Germinal center (tissue), 1 donor: ENCODE measurements at regions not wholly inside any gene's neighbourhood (a gene's known extent, or its start where the extent isn't known, plus 50 kb on each side); places are given as distances from the start of the nearest gene placed in this dataset.
"Not testable (repeated sequence)": the region's sequence is repeated elsewhere in the genome, so short reads cannot be mapped to it uniquely, and the experiment has no call there.

ENCODE experiments used
- DNase-seq: peaks from one replicate; pipeline ENCODE4 v3.0.0; 2012; ENCODE audit warnings: mixed read lengths, low spot score

GRCh38 chr5:108530706-108531105, 148.8 kb upstream of the FBXL17 start:
- DNase-seq: no peak

GRCh38 chr5:108529381-108529780, 147.5 kb upstream of the FBXL17 start:
- no peak for DNase-seq

- DNase-seq: no peak
Observed at GRCh38 chr5:108528655-108529054, 146.8 kb upstream of the FBXL17 start.

DNA sequence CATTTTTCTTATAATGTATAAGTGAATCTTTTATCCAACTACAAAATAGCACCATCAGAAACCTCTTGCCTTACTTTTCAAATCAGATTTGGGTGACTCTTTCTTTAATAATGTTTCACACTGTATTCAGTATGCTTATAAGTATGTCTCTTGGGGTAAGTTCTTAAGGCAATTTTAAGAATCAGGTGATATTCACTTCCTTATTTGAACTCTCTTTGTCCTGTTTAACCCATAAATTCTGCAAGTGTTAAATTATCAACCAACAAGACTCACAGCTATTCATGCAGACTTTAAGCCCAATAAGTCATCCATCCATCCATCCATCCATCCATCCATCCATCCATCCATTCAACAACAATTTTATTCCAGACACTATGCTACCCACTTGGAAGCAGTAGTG, 142.7 kb upstream of the FBXL17 start:
- DNase-seq: no peak

GRCh38 chr5:108523360-108523759, 141.5 kb upstream of the FBXL17 start:
- DNase-seq: no peak

GRCh38 chr5:108521841-108522506, 140.1 kb upstream of the FBXL17 start:
- peak; percentile 13 for DNase-seq

GRCh38 chr5:108521011-108521700, 139.3 kb upstream of the FBXL17 start:
- DNase-seq: peak; percentile 5

DNA sequence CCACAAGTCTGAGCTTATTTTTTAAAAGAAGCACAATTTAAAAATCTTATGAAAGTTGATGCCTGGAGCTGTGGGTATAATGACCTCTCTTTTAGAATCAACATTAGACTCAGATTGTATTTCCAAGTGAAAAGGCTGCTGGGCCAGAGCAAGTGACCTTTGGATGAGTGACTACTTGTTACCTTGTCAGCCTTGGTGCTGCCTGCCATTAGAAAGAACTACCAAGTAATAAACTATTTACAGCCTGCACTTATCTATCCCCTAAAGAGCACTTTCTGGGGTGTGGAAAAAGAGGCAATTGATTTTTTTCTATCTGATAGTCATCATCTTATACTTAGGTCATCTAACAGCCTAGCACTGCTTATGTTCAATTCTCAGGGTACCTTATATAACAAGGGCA, 134.9 kb upstream of the FBXL17 start:
- DNase-seq: no peak

- DNase-seq: no peak
Observed at GRCh38 chr5:108515517-108516105, 133.7 kb upstream of the FBXL17 start.

DNA sequence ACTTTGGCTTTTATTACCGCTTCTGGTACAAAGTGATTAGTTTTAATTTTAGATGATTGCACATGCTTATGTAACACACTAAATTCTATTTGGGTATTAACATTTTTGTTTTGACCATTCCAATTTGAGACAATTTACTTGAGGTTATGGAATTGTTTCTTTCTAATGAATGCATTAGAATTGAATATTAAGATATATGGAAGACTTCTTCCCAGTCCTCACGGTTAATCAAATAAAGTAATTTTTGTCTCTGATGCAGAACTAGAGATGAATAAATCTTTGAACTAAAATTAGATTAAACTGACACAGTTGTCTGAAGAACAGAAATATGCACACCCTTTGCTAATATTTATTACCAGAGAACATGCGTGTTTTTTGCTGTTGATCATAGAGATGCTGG, 127.1 kb upstream of the FBXL17 start:
- DNase-seq: no peak

- no peak for DNase-seq
Observed at GRCh38 chr5:108507631-108508030, 125.7 kb upstream of the FBXL17 start.

DNA sequence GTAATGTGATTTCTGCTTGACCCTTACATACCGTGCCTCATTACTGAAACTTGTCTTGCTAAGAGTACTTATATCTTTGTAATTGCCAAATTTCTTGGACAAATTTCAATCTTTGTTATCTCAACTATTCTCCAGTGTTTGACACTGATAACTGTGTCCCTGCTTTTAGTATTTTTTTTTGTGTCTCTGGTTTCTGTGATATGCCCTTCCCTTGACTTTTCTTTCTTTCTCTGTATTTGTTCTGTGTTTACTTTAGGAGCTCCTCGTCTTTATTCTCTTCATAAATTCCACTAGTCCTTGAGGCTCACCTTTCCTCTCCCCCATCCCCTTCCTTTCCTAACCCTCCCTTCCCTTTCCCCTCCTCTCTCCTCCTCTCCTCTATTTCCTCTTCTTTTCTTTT, 123.7 kb upstream of the FBXL17 start:
- DNase-seq: no peak

DNA sequence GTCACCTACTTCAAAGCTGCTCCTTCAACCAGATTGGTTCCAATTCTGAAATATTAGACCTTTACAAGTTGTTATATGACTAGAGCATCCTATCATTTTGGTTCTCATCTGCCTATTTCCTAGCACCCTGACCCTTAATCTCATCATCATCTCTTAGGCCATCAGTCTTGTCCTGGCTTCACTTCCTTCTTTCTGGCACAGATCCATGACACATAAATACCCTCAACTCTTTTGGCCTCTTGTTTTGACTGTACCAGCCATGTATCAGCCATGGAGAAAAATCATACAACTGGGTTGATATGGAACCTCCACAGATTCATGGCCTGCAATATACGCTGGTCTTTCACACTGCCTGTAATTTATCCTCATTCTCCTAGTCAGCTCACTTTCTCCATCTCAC, 123.1 kb upstream of the FBXL17 start:
- DNase-seq: no peak

DNA sequence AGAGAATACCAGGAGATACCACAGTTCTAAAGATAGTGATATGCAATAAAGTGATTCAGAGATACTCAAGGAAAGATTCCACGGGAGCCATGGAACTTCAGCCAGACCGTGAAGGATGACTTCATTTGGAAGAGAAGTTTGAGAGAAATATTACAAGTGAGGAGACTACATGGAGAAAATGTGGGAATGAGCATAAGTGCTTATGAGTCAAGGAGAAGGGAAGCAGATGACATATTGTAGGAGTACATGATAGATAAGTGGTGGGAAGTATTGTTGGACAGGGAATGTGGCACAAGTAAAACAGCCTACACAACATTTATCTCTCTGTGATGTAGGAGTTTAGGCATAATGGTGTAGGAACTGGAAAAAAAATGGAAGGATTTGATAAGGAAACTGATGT, 122.1 kb upstream of the FBXL17 start:
- no peak for DNase-seq

DNA sequence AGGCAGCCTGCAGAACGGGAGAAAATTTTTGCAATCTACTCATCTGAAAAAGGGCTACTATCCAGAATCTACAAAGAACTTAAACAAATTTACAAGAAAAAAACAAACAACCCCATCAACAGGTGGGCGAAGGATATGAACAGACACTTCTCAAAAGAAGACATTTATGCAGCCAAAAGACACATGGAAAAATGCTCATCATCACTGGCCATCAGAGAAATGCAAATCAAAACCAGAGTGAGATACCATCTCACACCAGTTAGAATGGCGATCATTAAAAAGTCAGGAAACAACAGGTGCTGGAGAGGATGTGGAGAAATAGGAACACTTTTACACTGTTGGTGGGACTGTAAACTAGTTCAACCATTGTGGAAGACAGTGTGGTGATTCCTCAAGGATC, 113.7 kb upstream of the FBXL17 start:
- DNase-seq: not testable (repeated sequence)

DNA sequence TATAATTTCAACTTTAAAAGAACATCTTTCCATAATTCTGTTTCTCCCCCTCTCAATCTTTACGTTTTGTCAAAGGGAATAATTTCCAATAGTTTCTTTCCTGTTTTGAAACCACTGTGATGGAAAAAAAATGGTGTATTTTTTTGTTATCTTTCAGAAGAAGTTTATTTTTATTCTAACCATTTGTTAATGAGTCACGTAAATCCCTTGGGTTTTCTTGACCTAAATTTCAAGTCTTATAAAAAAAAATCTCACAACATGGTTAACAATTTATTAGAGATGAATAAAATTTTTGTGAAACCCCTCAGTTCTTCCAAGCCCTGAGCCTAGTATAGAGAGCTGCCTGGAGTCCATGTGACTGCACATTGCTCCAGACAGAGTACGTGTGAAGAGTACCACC, 106.1 kb upstream of the FBXL17 start:
- DNase-seq: no peak

DNA sequence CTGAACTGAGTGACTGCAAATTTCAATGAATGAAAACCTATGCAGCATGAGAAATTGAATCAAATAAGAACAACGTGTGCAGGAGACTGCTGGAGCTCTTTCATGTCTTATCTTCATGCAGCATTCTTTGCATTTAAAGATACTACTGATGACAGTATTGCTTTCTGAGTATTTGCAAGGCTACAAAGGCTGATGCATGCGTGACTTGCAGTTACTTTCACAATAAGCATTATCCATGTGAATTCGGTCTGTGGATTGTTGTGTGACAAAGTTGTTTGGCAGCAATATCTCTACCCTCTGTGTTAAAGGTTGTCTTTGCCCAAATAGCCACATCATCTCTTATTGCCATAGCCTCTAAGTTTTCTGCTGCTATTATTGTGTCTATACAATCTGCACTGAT, 102.1 kb upstream of the FBXL17 start:
- no peak for DNase-seq

DNA sequence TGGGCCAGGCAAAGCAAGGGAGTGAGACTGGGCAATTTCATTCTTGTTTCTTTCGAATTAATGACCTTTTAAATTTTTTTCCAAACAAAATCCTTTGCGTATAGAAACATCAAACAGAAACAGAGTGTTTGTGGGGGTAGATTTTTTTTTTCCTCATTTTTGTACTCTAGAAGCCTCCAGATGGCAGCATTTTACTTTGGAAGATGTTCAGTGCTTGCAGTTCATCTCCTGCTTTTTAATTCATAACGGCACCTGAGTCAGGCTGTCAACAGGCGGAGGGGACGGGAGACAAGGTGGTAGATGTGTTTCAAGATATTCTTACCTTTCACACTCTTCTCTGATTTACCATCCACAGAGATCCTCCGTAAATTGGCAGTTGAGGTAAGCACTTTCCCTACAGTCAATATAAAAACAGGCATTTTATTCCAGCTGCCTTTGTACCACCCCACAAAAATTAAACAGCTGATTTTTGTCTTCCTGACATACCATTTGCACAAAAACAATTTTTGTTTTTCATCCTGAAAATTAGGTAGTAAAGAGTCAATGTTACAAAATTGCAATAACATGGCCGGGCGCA, 99.5 kb upstream of the FBXL17 start:
- no peak for DNase-seq

DNA sequence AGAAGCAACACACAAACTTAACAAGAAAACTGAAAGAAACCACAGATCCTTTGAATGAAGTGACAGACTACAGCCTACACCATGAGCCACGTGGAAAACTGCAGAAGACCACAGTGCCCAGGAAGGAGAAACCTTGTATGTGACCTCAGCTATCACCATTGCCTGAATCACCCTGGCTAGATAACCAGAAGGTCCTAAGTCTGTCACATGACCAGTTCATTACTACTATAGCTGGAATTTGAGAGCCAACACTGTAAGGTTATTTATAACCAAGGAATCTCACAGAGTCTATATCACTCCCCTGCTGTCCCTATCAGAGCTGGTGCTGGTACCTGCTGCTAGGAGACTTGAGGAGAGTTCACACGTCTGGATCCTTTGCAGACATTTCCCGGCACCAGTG, 90.3 kb upstream of the FBXL17 start:
- no peak for DNase-seq

DNA sequence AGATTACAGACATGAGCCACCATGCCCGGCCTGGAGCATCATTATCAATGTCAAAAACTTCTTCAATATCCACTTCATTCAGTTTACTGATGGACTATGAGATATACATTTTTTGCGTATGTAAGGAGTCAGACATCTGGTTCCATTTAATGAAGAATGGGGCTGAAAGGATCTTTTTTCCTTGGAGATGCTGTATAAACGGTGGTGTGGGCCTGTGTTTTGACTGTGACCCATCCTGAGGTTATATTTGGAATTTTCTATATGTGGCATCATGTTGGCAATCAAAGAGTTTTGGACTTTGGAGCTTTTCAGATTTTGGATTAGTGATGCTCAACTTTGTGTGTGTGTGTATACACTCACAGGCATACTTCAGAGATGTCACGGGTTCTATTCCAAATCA, 85.7 kb upstream of the FBXL17 start:
- DNase-seq: no peak

GRCh38 chr5:108461628-108462367, 79.9 kb upstream of the FBXL17 start:
- no peak for DNase-seq

- no peak for DNase-seq
Observed at GRCh38 chr5:108459769-108460168, 77.9 kb upstream of the FBXL17 start.

DNA sequence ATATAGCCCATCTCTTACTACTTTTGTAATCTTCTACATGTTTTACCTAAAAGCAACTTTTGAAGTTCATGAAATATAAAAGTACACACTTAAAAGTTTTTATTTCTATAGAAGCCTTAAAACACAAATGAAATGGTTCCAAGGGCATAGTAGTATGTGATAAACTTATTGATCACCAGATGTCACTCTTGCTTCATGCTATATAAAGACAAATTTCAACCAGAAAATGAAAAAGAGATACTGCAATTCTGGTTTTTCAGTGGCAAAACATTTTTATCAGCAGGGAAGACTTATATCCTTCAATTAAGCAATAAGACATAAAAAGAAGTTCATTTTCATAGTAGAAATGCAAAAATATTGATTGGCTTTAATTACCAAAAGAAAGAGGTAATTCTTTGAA, 69.4 kb upstream of the FBXL17 start:
- no peak for DNase-seq
